ENCODE measurements at regions not wholly inside any gene's neighbourhood (a gene's known extent, or its start where the extent isn't known, plus 50 kb on each side); places are given as distances from the start of the nearest gene placed in this dataset.
"Not testable (repeated sequence)": the region's sequence is repeated elsewhere in the genome, so short reads cannot be mapped to it uniquely, and the experiment has no call there.

- intact Hi-C loops (cut with DNase I), result no loop called here
- no peak for DNase-seq (ENCODE audit: low spot score)
These were observed 100.9 kb upstream of the MON1B start for GRCh38 chr16:77090062-77090461.

- no peak for DNase-seq (ENCODE audit: low spot score)
- intact Hi-C loops (cut with DNase I), result no loop called here
These were observed 97.7 kb upstream of the MON1B start for GRCh38 chr16:77093309-77093708.

DNA sequence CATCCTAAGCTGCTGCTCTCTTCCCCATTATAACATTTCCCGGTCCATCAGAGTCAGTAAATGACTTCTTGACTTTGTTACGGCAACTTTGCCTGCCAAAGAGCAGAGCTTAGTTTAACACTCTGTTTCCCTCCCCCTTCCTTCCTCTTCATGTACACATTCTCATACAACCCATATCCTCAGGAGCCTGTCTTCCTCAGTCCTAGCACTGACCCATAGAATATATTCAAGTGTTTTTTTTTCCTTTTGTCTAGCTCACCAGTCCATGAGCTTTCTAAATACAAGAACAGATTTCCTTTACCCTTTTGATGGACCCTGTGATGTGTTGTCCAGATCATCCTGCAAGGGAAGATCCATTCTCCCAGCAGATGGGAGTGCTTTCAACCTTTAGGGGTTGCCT, 97.0 kb upstream of the MON1B start:
- intact Hi-C loops (cut with DNase I), result no loop called here
- DNase-seq (ENCODE audit: low spot score), result no peak

- intact Hi-C loops (cut with DNase I), result no loop called here
- DNase-seq (ENCODE audit: low spot score), result no peak
These were observed 79.9 kb upstream of the MON1B start for GRCh38 chr16:77111056-77111565.

DNA sequence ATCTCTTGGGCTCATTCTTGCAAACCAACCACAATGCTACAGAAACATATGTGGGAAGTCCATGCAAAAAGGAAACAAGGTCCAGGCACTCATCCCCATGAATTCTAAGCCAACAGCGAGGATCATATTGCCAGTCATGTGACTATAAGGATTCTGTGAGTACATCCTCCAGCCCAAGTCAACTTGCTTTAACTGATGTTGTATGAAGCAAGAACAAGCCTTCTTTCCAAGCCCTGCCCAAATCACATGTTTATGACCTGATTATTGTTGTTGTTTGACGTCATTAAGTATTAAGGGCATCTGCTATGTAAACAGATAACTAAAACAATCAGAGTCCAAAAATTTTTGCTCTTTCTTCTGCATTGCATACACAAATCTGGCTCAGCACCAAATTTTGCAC, 78.2 kb upstream of the MON1B start:
- intact Hi-C loops (cut with DNase I), result no loop called here

DNA sequence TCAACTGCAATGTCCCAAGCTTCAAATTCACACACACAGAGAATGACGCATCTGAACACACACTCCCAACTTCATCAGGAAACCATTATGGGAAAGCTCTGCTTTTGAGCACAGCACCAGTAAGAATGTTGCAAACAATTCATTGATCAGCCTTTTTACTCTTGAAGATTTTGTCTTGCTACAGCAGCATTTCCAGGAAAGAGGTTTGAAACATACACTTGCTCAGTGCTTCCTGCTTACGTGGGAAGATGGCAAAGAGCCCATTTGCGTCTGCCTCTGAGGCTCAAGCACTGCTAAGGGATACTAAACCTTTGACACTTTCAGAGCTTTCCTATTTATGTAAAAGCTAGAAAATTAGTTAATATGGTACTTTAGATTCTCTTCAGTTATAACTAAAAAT, 77.2 kb upstream of the MON1B start:
- intact Hi-C loops (cut with DNase I), result no loop called here
- DNase-seq (ENCODE audit: low spot score), result no peak

More for the DNA sequence above, 78.2 kb upstream of the MON1B start:
- DNase-seq (ENCODE audit: low spot score), result no peak

DNA sequence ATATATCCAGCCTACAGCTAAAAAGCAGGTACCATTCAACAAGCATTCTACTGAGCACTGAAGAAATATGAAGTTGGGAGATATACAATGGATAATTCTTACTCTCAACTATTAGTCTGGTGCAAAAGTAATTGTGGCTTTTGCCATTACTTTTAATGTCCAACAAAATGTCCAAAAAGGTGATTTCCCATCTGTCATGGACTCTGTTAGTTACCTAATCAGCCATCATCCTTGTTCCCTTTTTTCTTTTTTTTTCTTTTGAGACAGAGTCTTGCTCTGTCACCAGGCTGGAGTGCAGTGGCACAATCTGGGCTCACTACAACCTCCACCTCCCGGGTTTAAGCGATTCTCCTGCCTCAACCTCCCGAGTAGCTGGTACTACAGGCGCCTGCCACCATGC, 76.6 kb upstream of the MON1B start:
- DNase-seq (ENCODE audit: low spot score); intact Hi-C loops (cut with DNase I): not testable (repeated sequence)

- no peak for DNase-seq (ENCODE audit: low spot score)
- intact Hi-C loops (cut with DNase I), result no loop called here
These were observed 74.1 kb upstream of the MON1B start for GRCh38 chr16:77116856-77117255.

DNA sequence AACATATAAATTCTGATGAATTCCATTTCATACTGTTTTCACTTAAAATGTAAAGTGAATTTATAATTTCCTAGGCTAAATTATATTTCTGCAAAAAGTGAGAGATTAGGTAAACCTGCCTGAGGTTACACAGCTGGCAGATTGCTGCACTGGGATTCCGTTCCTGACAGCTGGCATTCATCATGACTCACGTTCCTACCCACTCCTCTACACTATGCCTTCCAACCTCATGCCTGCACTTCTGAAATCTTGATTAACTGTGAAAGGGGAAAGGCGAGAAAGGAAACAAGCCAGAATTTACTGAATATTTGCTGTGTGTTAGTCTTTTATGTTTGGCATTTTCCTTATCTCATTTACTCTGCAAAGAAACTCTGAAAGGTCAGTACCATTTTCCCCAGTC, 73.3 kb upstream of the MON1B start:
- DNase-seq (ENCODE audit: low spot score), result no peak

GRCh38 chr16:77131398-77131797, 59.6 kb upstream of the MON1B start:
- intact Hi-C loops (cut with DNase I), result no loop called here
- no peak for DNase-seq (ENCODE audit: low spot score)

More for the DNA sequence above, 73.3 kb upstream of the MON1B start:
- intact Hi-C loops (cut with DNase I), result no loop called here

DNA sequence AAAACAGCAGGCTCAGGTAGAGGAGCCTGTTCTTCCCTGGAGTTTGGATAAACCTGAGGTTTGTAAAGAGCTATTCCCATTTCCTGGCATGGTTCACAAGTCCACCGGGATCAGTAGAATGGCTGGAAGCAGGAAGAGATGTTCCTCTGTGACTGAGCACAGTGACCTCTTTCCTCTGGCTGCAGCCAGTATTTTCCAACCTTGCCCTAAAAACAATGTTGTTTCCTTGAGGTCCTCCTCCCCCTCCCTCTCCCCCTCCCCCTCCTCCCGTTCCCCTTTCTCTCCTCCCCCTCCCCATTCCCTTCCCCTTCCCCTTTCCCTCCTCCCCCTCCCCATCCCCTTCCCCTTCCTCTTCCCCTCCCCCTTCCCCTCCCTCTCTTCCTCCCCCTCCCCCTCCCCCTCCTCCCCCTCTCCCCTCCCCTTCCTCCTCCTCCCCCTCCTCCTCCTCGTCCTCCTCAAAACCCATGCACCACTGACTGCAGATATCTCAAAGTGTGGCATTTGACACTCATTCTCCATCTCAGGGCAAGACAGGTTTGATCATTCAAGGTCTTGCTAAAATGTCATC, 58.9 kb upstream of the MON1B start:
- intact Hi-C loops (cut with DNase I), result no loop called here
- no peak for DNase-seq (ENCODE audit: low spot score)

DNA sequence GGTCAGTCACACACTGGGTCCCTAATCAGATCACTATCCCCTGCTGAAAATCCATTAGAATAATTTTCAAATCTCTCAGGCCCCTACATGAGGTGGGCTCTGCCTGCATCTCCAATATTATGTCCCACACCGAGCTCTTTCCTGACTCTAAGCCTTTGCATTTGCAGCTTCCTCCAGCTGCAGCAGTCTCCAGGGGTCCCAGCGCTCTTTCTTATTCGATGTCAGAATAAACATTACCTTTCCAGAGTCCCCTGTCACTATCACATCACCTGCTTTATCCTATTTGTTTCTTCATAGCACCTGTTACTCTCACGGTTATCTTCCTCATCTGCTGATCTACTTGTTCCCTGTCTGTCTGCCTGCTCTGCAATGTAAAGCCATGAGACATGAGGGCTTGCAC, 57.3 kb upstream of the MON1B start:
- no peak for DNase-seq (ENCODE audit: low spot score)
- intact Hi-C loops (cut with DNase I), result no loop called here

DNA sequence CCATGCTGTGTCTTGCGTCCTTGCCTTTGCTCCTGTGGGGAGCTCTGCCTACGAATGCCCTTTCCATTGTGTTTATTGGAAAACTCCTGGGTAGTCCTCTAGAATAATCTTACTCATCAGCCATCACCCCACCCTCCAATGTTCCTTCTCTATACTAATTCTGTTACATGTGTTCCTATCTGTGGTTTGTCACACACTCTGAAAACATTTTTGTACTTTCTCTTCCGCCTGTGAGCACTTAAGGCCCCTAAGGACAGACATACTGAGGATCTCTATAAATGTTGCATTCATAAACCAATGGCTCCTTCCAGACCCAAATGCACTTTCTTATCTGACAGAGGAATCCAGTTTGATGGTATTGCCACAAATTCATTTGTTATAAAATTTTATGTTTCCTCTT, 53.9 kb upstream of the MON1B start:
- no peak for DNase-seq (ENCODE audit: low spot score)
- intact Hi-C loops (cut with DNase I), result no loop called here

Small RNA genes lying in the stretch of these regions (microRNA-seq; reads per million reads assigned to microRNA genes)
- 0 reads per million in 2 donors for gene MIR4719 (ENCODE audit: borderline microRNAs expressed in 2 of 2)
